Liver (tissue), 8 donors: ENCODE measurements at regions not wholly inside any gene's neighbourhood (a gene's known extent, or its start where the extent isn't known, plus 50 kb on each side); places are given as distances from the start of the nearest gene placed in this dataset.

Source experiments
- DNase-seq: peaks from one replicate; pipeline ENCODE4 v3.0.0-alpha.2; 2017; ENCODE audit warnings: low spot score
- H3K27ac ChIP-seq, 2 donors: one replicate each; pipeline ENCODE4 v1.7.0; 2013; ENCODE audit warnings: inconsistent platforms in 2 of 2, low read length in 2 of 2, control low read depth in 1 of 2, low read depth in 1 of 2, mild to moderate bottlenecking in 1 of 2
- H3K27me3 ChIP-seq, 4 donors: one replicate each; pipeline versions ENCODE4 v1.6.1 to v1.7.0; 2013; ENCODE audit warnings: low read length in 3 of 4, inconsistent platforms in 1 of 4, mild to moderate bottlenecking in 1 of 4, moderate library complexity in 1 of 4; ENCODE audit not compliant: control insufficient read depth in 4 of 4, insufficient read depth in 4 of 4
- H3K36me3 ChIP-seq, 4 donors: one replicate each; pipeline versions ENCODE4 v1.6.1 to v1.7.0; 2013; ENCODE audit warnings: low read length in 3 of 4, mild to moderate bottlenecking in 3 of 4, low read depth in 1 of 4, moderate library complexity in 1 of 4; ENCODE audit not compliant: control insufficient read depth in 4 of 4, insufficient read depth in 3 of 4
- H3K4me1 ChIP-seq, 4 donors: one replicate each; pipeline versions ENCODE4 v1.6.1 to v1.7.0; 2013; ENCODE audit warnings: low read length in 3 of 4, mild to moderate bottlenecking in 3 of 4, moderate library complexity in 1 of 4; ENCODE audit not compliant: control insufficient read depth in 4 of 4, insufficient read depth in 4 of 4
- H3K4me3 ChIP-seq, 3 donors: one replicate each; pipeline versions ENCODE4 v1.6.1 to v1.7.0; 2013; ENCODE audit warnings: low read length in 3 of 3, control low read depth in 1 of 3, low read depth in 1 of 3, mild to moderate bottlenecking in 1 of 3
- H3K9ac ChIP-seq, 2 donors: one replicate each; pipeline ENCODE4 v1.7.0; 2013; ENCODE audit warnings: low read length in 2 of 2, mild to moderate bottlenecking in 2 of 2, moderate library complexity in 2 of 2, control low read depth in 1 of 2, low read depth in 1 of 2
- H3K9me3 ChIP-seq, 4 donors: one replicate each; pipeline versions ENCODE4 v1.6.1 to v1.7.0; 2013; ENCODE audit warnings: low read length in 3 of 4; ENCODE audit not compliant: control insufficient read depth in 4 of 4
- ATF3 ChIP-seq: IDR thresholded peaks from 2 replicates; pipeline ENCODE4 v1.6.1; 2016; ENCODE audit warnings: antibody characterized with exemption
- CTCF ChIP-seq: fragments of 150-350 bp; IDR thresholded peaks from 2 replicates; pipeline ENCODE4 v1.5.1; 2017; ENCODE audit warnings: improper control_type of control experiment, low read depth, low read length; ENCODE audit not compliant: missing input control
- EGR1 ChIP-seq, 2 donors: IDR thresholded peaks; 2 replicates each; pipeline ENCODE4 v1.6.1; 2016 to 2018; ENCODE audit warnings: antibody characterized with exemption in 2 of 2, low read depth in 2 of 2
- FOXA1 ChIP-seq: IDR thresholded peaks from 2 replicates; pipeline ENCODE4 v1.6.1; 2016; ENCODE audit warnings: antibody characterized with exemption
- FOXA2 ChIP-seq: IDR thresholded peaks from 2 replicates; pipeline ENCODE4 v1.6.1; 2016; ENCODE audit warnings: antibody characterized with exemption
- HNF4G ChIP-seq: IDR thresholded peaks from 2 replicates; pipeline ENCODE4 v1.6.1; 2016; ENCODE audit warnings: antibody characterized with exemption
- JUND ChIP-seq, 2 donors: IDR thresholded peaks; 2 replicates each; pipeline ENCODE4 v1.6.1; 2016; ENCODE audit warnings: antibody characterized with exemption in 2 of 2
- MAX ChIP-seq: IDR thresholded peaks from 2 replicates; pipeline ENCODE4 v1.6.1; 2016; ENCODE audit warnings: antibody characterized with exemption
- NR2F2 ChIP-seq: IDR thresholded peaks from 2 replicates; pipeline ENCODE4 v1.6.1; 2016; ENCODE audit warnings: antibody characterized with exemption
- RAD21 ChIP-seq, 2 donors: IDR thresholded peaks; 2 replicates each; pipeline ENCODE4 v1.6.1; 2016; ENCODE audit warnings: antibody characterized with exemption in 2 of 2, mild to moderate bottlenecking in 2 of 2
- REST ChIP-seq: IDR thresholded peaks from 2 replicates; pipeline ENCODE4 v1.6.1; 2016; ENCODE audit warnings: antibody characterized with exemption, mild to moderate bottlenecking
- RXRA ChIP-seq, 2 donors: IDR thresholded peaks; 2 replicates each; pipeline ENCODE4 v1.6.1; 2017 to 2018; ENCODE audit warnings: antibody characterized with exemption in 2 of 2, mild to moderate bottlenecking in 1 of 2
- TAF1 ChIP-seq: conservative IDR thresholded peaks from 2 replicates; pipeline ENCODE4 v1.6.1; 2016; ENCODE audit warnings: antibody characterized with exemption, mild to moderate bottlenecking
- YY1 ChIP-seq: IDR thresholded peaks from 2 replicates; pipeline ENCODE4 v1.6.1; 2016; ENCODE audit warnings: antibody characterized with exemption, mild to moderate bottlenecking
- ZBTB33 ChIP-seq: IDR thresholded peaks from 2 replicates; pipeline ENCODE4 v1.6.1; 2016; ENCODE audit warnings: antibody characterized with exemption
- WGBS: extraction: QIAGEN DNeasy Blood & Tissue Kit; methylation state at CpG from one replicate; pipeline ENCODE4 v1.1.7; 2013; 5-methylcytosine and 5-hydroxymethylcytosine counted together
- donor health status: healthy.
- donor health status: healthy.
- donor health status: healthy.
- donor health status: healthy.
- donor health status: healthy.

GRCh38 chr3:28940530-28940929, 340.3 kb upstream of the RBMS3 start:
- Histone ChIP-seq H3K27ac (no peak overlapping the region), H3K4me1 (no peaks in the 10 kb centered on the region), H3K9me3 (no peaks in the 10 kb centered on the region), H3K27me3 (no peaks in the 10 kb centered on the region), H3K9ac (no peak overlapping the region), H3K36me3 (no peaks in the 10 kb centered on the region), H3K4me3 (no peak overlapping the region)
- TF ChIP-seq TAF1 (no peak), NR2F2 (peak; percentile 69)
- DNase-seq, result no peak

GRCh38 chr3:28940994-28941393, 339.9 kb upstream of the RBMS3 start:
- Histone ChIP-seq H3K4me1 (no peaks in the 10 kb centered on the region), H3K9ac (no peak overlapping the region), H3K36me3 (no peaks in the 10 kb centered on the region), H3K27ac (no peak overlapping the region), H3K4me3 (no peak overlapping the region), H3K27me3 (no peaks in the 10 kb centered on the region), H3K9me3 (no peaks in the 10 kb centered on the region)
- no peak for DNase-seq
- 74% methylated on average over 1 of the region's 1 CpG for WGBS
- TF ChIP-seq ATF3, result no peak
- TF ChIP-seq MAX, result no peak
- no peak for TF ChIP-seq FOXA2
- no peak for TF ChIP-seq RXRA (IDR thresholded peaks at IDR 0.05)
- no peak for TF ChIP-seq NR2F2
- no peak for TF ChIP-seq RAD21 (IDR thresholded peaks at IDR 0.05)
- no peak for TF ChIP-seq CTCF
- no peak for TF ChIP-seq HNF4G
- no peak for TF ChIP-seq TAF1
- TF ChIP-seq EGR1 (IDR thresholded peaks at IDR 0.05; ENCODE audit: low read depth in 2 of 2), result no peak
- TF ChIP-seq YY1, result no peak
- no peak for TF ChIP-seq REST

- TF ChIP-seq ATF3 (no peak), RAD21 (IDR thresholded peaks at IDR 0.05) (no peak), FOXA2 (no peak), JUND (IDR thresholded peaks at IDR 0.05) (no peak), FOXA1 (no peak), TAF1 (no peak), ZBTB33 (no peak), YY1 (no peak), REST (no peak), EGR1 (IDR thresholded peaks at IDR 0.05; ENCODE audit: low read depth in 2 of 2) (no peak)
- Histone ChIP-seq H3K36me3 (no peaks in the 10 kb centered on the region), H3K9me3 (no peaks in the 10 kb centered on the region), H3K9ac (no peak overlapping the region), H3K4me1 (no peaks in the 10 kb centered on the region), H3K27ac (no peak overlapping the region), H3K4me3 (no peak overlapping the region), H3K27me3 (no peaks in the 10 kb centered on the region)
- DNase-seq, result no peak
- 45% methylated on average over 2 of the region's 2 CpGs for WGBS
Measured at GRCh38 chr3:28947061-28947460, 333.8 kb upstream of the RBMS3 start.
